ENCODE measurements at regions not wholly inside any gene's neighbourhood (a gene's known extent, or its start where the extent isn't known, plus 50 kb on each side); places are given as distances from the start of the nearest gene placed in this dataset.

GRCh38 chr13:74032325-74032724 is 101.9 kb downstream of the KLF12 start:
- no peak overlapping the region for H3K4me3 Mint-ChIP-seq (ENCODE audit: unreplicated experiment)

GRCh38 chr13:74027161-74027779 is 106.9 kb downstream of the KLF12 start:
- TF ChIP-seq CTCF (IDR thresholded peaks at IDR 0.05; ENCODE audit: unreplicated experiment) = no peak
- H3K4me1 Mint-ChIP-seq (ENCODE audit: unreplicated experiment) = peaks cover 37% of the 10 kb centered on the region
- peak overlapping the region; percentile 99 for H3K27ac Mint-ChIP-seq (ENCODE audit: unreplicated experiment)
- H3K27me3 Mint-ChIP-seq (ENCODE audit: unreplicated experiment) = peaks cover 1% of the 10 kb centered on the region
- H3K36me3 Mint-ChIP-seq (ENCODE audit: low read depth, unreplicated experiment) = peaks cover 9% of the 10 kb centered on the region
- no peak for DNase-seq (ENCODE audit: low spot score)
- peak overlapping the region; percentile 76 for H3K4me3 Mint-ChIP-seq (ENCODE audit: unreplicated experiment)
- no peaks in the 10 kb centered on the region for H3K9me3 Mint-ChIP-seq (ENCODE audit: unreplicated experiment)

More at GRCh38 chr13:74032325-74032724, 101.9 kb downstream of the KLF12 start:
- DNase-seq (ENCODE audit: low spot score) = no peak
- Mint-ChIP-seq H3K27me3 (ENCODE audit: unreplicated experiment) (no peaks in the 10 kb centered on the region), H3K4me1 (ENCODE audit: unreplicated experiment) (peaks cover 33% of the 10 kb centered on the region), H3K9me3 (ENCODE audit: unreplicated experiment) (no peaks in the 10 kb centered on the region), H3K27ac (ENCODE audit: unreplicated experiment) (no peak overlapping the region), H3K36me3 (ENCODE audit: low read depth, unreplicated experiment) (no peaks in the 10 kb centered on the region)
- no peak for TF ChIP-seq CTCF (IDR thresholded peaks at IDR 0.05; ENCODE audit: unreplicated experiment)

GRCh38 chr13:74026753-74027152 is 107.5 kb downstream of the KLF12 start:
- Mint-ChIP-seq H3K27me3 (ENCODE audit: unreplicated experiment) (peaks cover 1% of the 10 kb centered on the region), H3K9me3 (ENCODE audit: unreplicated experiment) (no peaks in the 10 kb centered on the region), H3K27ac (ENCODE audit: unreplicated experiment) (peak overlapping the region; percentile 99), H3K36me3 (ENCODE audit: low read depth, unreplicated experiment) (peaks cover 9% of the 10 kb centered on the region), H3K4me3 (ENCODE audit: unreplicated experiment) (peak overlapping the region; percentile 76), H3K4me1 (ENCODE audit: unreplicated experiment) (peaks cover 37% of the 10 kb centered on the region)
- TF ChIP-seq CTCF (IDR thresholded peaks at IDR 0.05; ENCODE audit: unreplicated experiment) = no peak
- peak; percentile 57 for DNase-seq (ENCODE audit: low spot score)

- Mint-ChIP-seq H3K9me3 (ENCODE audit: unreplicated experiment) (no peaks in the 10 kb centered on the region), H3K4me1 (ENCODE audit: unreplicated experiment) (peaks cover 35% of the 10 kb centered on the region), H3K27ac (ENCODE audit: unreplicated experiment) (no peak overlapping the region), H3K4me3 (ENCODE audit: unreplicated experiment) (no peak overlapping the region), H3K27me3 (ENCODE audit: unreplicated experiment) (peaks cover 1% of the 10 kb centered on the region), H3K36me3 (ENCODE audit: low read depth, unreplicated experiment) (peaks cover 9% of the 10 kb centered on the region)
- DNase-seq (ENCODE audit: low spot score) = no peak
- TF ChIP-seq CTCF (IDR thresholded peaks at IDR 0.05; ENCODE audit: unreplicated experiment) = no peak
These were observed 108.8 kb downstream of the KLF12 start for GRCh38 chr13:74025369-74025768.

- peaks cover 31% of the 10 kb centered on the region for H3K4me1 Mint-ChIP-seq (ENCODE audit: unreplicated experiment)
- peaks cover 1% of the 10 kb centered on the region for H3K27me3 Mint-ChIP-seq (ENCODE audit: unreplicated experiment)
- no peak overlapping the region for H3K4me3 Mint-ChIP-seq (ENCODE audit: unreplicated experiment)
- no peaks in the 10 kb centered on the region for H3K9me3 Mint-ChIP-seq (ENCODE audit: unreplicated experiment)
- TF ChIP-seq CTCF (IDR thresholded peaks at IDR 0.05; ENCODE audit: unreplicated experiment) = no peak
- H3K36me3 Mint-ChIP-seq (ENCODE audit: low read depth, unreplicated experiment) = peaks cover 9% of the 10 kb centered on the region
- H3K27ac Mint-ChIP-seq (ENCODE audit: unreplicated experiment) = no peak overlapping the region
- DNase-seq (ENCODE audit: low spot score) = no peak
These were observed 109.3 kb downstream of the KLF12 start for GRCh38 chr13:74024856-74025255.

Data from endothelial cell (in vitro differentiated cells).